BLaER1 treated with 17β-estradiol and CSF1 and Interleukin-3, amounts not matched to agents 10 nM and 100 nM (cell line): ENCODE measurements at regions not wholly inside any gene's neighbourhood (a gene's known extent, or its start where the extent isn't known, plus 50 kb on each side); places are given as distances from the start of the nearest gene placed in this dataset.

Experiments
- H3K27ac ChIP-seq, 11 experiments: shearing (Covaris generic); formaldehyde crosslinking; 2 replicates each; pipeline ENCODE4 v1.8.1; 2022
- H3K27me3 ChIP-seq, 11 experiments: shearing (Covaris generic); formaldehyde crosslinking; 2 replicates each; pipeline ENCODE4 v1.8.1; 2022
- H3K36me3 ChIP-seq, 11 experiments: shearing (Covaris generic); formaldehyde crosslinking; 2 replicates each; pipeline ENCODE4 v1.8.1; 2022
- H3K4me1 ChIP-seq, 10 experiments: shearing (Covaris generic); formaldehyde crosslinking; 2 replicates each; pipeline ENCODE4 v1.8.1; 2022
- H3K4me2 ChIP-seq, 11 experiments: shearing (Covaris generic); formaldehyde crosslinking; 2 replicates each; pipeline ENCODE4 v1.8.1; 2022
- H3K4me3 ChIP-seq, 10 experiments: shearing (Covaris generic); formaldehyde crosslinking; 2 replicates each; pipeline ENCODE4 v1.8.1; 2022
- H3K9ac ChIP-seq, 11 experiments: shearing (Covaris generic); formaldehyde crosslinking; 2 replicates each; pipeline ENCODE4 v1.8.1; 2022
- H3K9me3 ChIP-seq, 11 experiments: shearing (Covaris generic); formaldehyde crosslinking; replicated peaks in 1 of 11; 2 replicates each; pipeline ENCODE4 v1.8.1; 2022
- H4K20me1 ChIP-seq, 11 experiments: shearing (Covaris generic); formaldehyde crosslinking; 2 replicates each; pipeline ENCODE4 v1.8.1; 2022
- Cebpa-rat ChIP-seq, 11 experiments: shearing (Covaris generic); IDR thresholded peaks; 2 replicates each; pipeline ENCODE4 v1.8.1; 2022

DNA sequence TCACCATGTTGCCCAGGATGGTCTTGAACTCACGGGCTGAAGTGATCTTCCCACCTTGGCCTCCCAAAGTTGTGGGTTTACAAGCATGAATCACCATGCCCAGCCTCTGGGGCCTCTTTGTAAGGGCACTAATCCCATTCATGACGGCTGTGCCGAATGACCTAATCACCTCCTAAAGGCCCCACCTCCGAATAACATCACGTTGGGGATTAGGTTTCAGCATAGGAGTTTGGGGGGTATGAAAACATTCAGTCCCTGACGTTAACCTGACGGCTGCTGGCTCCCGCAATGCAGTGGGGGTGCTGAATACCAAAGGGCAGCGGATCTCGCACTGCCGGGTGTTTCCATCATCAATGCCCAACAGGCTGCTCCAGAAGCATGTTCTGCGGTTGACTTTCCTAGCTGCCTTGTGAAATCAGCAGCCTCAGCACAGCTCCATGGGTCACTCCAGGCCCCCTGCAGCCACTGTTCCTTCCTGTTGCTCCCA, 120.8 kb upstream of the SEC14L1 start:
- Histone ChIP-seq H3K4me3 (no peak overlapping the region), H3K4me1 (peaks cover 0 to 9% (median 0%) of the 10 kb centered on the region in 10 experiments; a peak in 5 of 20 replicates), H3K9ac (no peak overlapping the region), H4K20me1 (no peaks in the 10 kb centered on the region), H3K4me2 (no peak overlapping the region), H3K27ac (no peak overlapping the region), H3K9me3 (peaks cover 0 to 21% (median 12%) of the 10 kb centered on the region in 11 experiments; a peak in 13 of 22 replicates), H3K27me3 (no peaks in the 10 kb centered on the region), H3K36me3 (no peaks in the 10 kb centered on the region)
- TF ChIP-seq Cebpa-rat (IDR thresholded peaks at IDR 0.05): no peak

DNA sequence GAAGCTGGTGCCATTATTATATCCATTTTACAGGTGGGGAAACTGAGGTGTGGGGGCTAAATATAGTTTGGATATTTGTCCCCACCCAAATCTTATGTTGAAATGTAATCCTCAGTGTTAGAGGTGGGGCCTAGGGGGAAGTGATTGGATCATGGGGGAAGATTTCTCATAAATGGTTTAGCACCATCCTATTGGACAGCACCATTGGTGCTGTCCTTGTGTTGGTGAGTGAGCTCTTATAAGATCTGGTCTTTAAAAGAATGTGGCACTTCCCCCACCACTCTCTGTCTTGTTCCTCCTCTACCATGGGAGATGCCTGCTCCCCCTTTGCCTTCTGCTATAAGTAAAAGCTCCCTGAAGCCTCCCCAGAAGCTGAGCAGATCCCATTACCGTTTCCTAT, 119.8 kb upstream of the SEC14L1 start:
- no peak overlapping the region for H3K9ac ChIP-seq
- no peak for TF ChIP-seq Cebpa-rat (IDR thresholded peaks at IDR 0.05)
- no peak overlapping the region for H3K4me2 ChIP-seq
- peaks cover 10 to 30% (median 14%) of the 10 kb centered on the region in 11 experiments; a peak in 17 of 22 replicates for H3K9me3 ChIP-seq
- no peaks in the 10 kb centered on the region for H3K36me3 ChIP-seq
- no peak overlapping the region for H3K27ac ChIP-seq
- H3K27me3 ChIP-seq: no peaks in the 10 kb centered on the region
- H4K20me1 ChIP-seq: no peaks in the 10 kb centered on the region
- peaks cover 0 to 9% (median 0%) of the 10 kb centered on the region in 10 experiments; a peak in 5 of 20 replicates for H3K4me1 ChIP-seq
- no peak overlapping the region for H3K4me3 ChIP-seq

GRCh38 chr17:77022766-77023165, 118.0 kb upstream of the SEC14L1 start:
- TF ChIP-seq Cebpa-rat (IDR thresholded peaks at IDR 0.05): no peak
- H3K27me3 ChIP-seq: no peaks in the 10 kb centered on the region
- H3K4me2 ChIP-seq: no peak overlapping the region
- H3K36me3 ChIP-seq: no peaks in the 10 kb centered on the region
- no peak overlapping the region for H3K4me3 ChIP-seq
- peaks cover 26 to 46% (median 29%) of the 10 kb centered on the region in 11 experiments for H3K9me3 ChIP-seq
- peaks cover 0 to 6% (median 0%) of the 10 kb centered on the region in 10 experiments; a peak in 5 of 20 replicates for H3K4me1 ChIP-seq
- H3K9ac ChIP-seq: no peak overlapping the region
- no peaks in the 10 kb centered on the region for H4K20me1 ChIP-seq
- no peak overlapping the region for H3K27ac ChIP-seq

DNA sequence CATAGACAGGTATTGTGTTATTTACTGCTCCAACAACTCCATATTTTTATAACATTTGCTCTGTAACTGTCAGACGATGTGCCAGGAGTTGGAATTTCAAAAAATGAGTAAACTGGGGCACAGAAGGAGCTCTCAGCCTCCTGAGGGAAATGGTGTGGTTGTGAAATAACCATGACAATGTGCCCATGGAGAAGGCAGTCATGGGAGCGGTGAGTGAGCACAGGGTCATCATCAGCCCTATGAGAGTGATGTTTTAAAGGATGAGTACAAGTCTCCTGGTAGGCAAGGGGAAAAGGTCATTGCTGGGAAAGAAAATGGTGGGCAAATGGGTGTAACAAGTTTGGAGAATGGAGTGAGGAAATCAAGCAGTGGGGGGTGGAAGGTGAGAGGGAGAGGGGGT, 115.0 kb upstream of the SEC14L1 start:
- Histone ChIP-seq H3K27me3 (no peaks in the 10 kb centered on the region), H3K36me3 (no peaks in the 10 kb centered on the region), H4K20me1 (no peaks in the 10 kb centered on the region)

GRCh38 chr17:77027271-77027889, 113.4 kb upstream of the SEC14L1 start:
- Histone ChIP-seq H3K9me3 (peaks cover 37 to 72% (median 57%) of the 10 kb centered on the region in 11 experiments), H4K20me1 (no peaks in the 10 kb centered on the region), H3K27ac (no peak overlapping the region), H3K36me3 (no peaks in the 10 kb centered on the region), H3K4me2 (no peak overlapping the region), H3K9ac (no peak overlapping the region), H3K4me1 (no peaks in the 10 kb centered on the region), H3K27me3 (no peaks in the 10 kb centered on the region), H3K4me3 (no peak overlapping the region; a peak in 1 of 20 replicates)
- no peak for TF ChIP-seq Cebpa-rat (IDR thresholded peaks at IDR 0.05)

More for the DNA sequence above, 115.0 kb upstream of the SEC14L1 start:
- no peak overlapping the region for H3K9ac ChIP-seq
- no peak overlapping the region for H3K27ac ChIP-seq
- H3K9me3 ChIP-seq: peaks cover 36 to 66% (median 51%) of the 10 kb centered on the region in 11 experiments
- no peak overlapping the region for H3K4me3 ChIP-seq
- TF ChIP-seq Cebpa-rat (IDR thresholded peaks at IDR 0.05): no peak
- H3K4me1 ChIP-seq: no peaks in the 10 kb centered on the region
- no peak overlapping the region for H3K4me2 ChIP-seq

DNA sequence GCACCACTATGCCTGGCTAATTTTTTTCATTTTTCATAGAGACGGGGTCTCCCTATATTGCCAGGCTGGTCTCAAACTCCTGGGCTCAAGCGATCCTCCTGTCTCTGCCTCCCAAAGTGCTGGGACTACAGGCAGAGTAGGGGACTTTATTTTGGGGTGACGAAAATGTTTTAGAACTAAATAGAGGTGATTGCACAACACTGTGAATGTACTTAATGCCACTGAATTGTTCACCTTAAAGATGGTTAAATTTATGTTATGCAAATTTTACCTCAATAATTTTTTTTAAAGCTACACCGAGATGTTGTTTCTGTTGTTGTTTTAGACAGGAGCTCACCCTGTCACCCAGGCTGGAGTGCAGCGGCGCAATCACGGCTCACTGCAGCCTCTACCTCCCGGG, 111.9 kb upstream of the SEC14L1 start:
- no peak for TF ChIP-seq Cebpa-rat (IDR thresholded peaks at IDR 0.05)
- no peak overlapping the region for H3K4me2 ChIP-seq
- H3K36me3 ChIP-seq: no peaks in the 10 kb centered on the region
- H3K4me1 ChIP-seq: peaks cover 6 to 13% (median 12%) of the 10 kb centered on the region in 10 experiments
- peaks cover 38 to 73% (median 58%) of the 10 kb centered on the region in 11 experiments for H3K9me3 ChIP-seq
- H4K20me1 ChIP-seq: no peaks in the 10 kb centered on the region
- H3K27ac ChIP-seq: no peak overlapping the region
- H3K4me3 ChIP-seq: no peak overlapping the region
- peaks cover 0 to 9% (median 0%) of the 10 kb centered on the region in 11 experiments; a peak in 5 of 22 replicates for H3K27me3 ChIP-seq
- no peak overlapping the region for H3K9ac ChIP-seq

- Histone ChIP-seq H3K9me3 (peaks cover 23 to 48% (median 34%) of the 10 kb centered on the region in 11 experiments), H3K27ac (peak overlapping the region in 4 of 11 experiments; percentile 66 to 90 (median 79); a peak in 6 of 22 replicates), H3K4me3 (no peak overlapping the region; a peak in 1 of 20 replicates), H3K27me3 (peaks cover 0 to 35% (median 0%) of the 10 kb centered on the region in 11 experiments; a peak in 6 of 22 replicates), H3K4me2 (peak overlapping the region in 8 of 11 experiments; percentile 72 to 98 (median 86); a peak in 16 of 22 replicates), H3K4me1 (peaks cover 38 to 54% (median 52%) of the 10 kb centered on the region in 10 experiments), H3K9ac (peak overlapping the region in 3 of 11 experiments; percentile 57 to 78 (median 67); a peak in 5 of 22 replicates), H4K20me1 (peaks cover 0 to 19% (median 0%) of the 10 kb centered on the region in 11 experiments; a peak in 4 of 22 replicates), H3K36me3 (no peaks in the 10 kb centered on the region)
- no peak for TF ChIP-seq Cebpa-rat (IDR thresholded peaks at IDR 0.05)
Observed at GRCh38 chr17:77032929-77033328, 107.8 kb upstream of the SEC14L1 start.

- peaks cover 14 to 38% (median 25%) of the 10 kb centered on the region in 11 experiments for H3K9me3 ChIP-seq
- H3K27ac ChIP-seq: peak overlapping the region in 6 of 11 experiments; percentile 37 to 90 (median 70); a peak in 11 of 22 replicates
- peak in 3 of 11 experiments; percentile 28 to 80 (median 36); a peak in 4 of 22 replicates for TF ChIP-seq Cebpa-rat (IDR thresholded peaks at IDR 0.05)
- peaks cover 0 to 35% (median 0%) of the 10 kb centered on the region in 11 experiments; a peak in 6 of 22 replicates for H3K27me3 ChIP-seq
- H3K4me1 ChIP-seq: peaks cover 41 to 64% (median 60%) of the 10 kb centered on the region in 10 experiments
- peak overlapping the region; percentile 30 to 98 (median 82) for H3K4me2 ChIP-seq
- peak overlapping the region in 2 of 10 experiments; percentile 35 to 37; a peak in 3 of 20 replicates for H3K4me3 ChIP-seq
- H3K9ac ChIP-seq: peak overlapping the region in 6 of 11 experiments; percentile 7 to 78 (median 62); a peak in 8 of 22 replicates
- H4K20me1 ChIP-seq: peaks cover 0 to 20% (median 0%) of the 10 kb centered on the region in 11 experiments; a peak in 4 of 22 replicates
- no peaks in the 10 kb centered on the region for H3K36me3 ChIP-seq
Observed at GRCh38 chr17:77033892-77034404, 106.8 kb upstream of the SEC14L1 start.
